ENCODE measurements at regions not wholly inside any gene's neighbourhood (a gene's known extent, or its start where the extent isn't known, plus 50 kb on each side); places are given as distances from the start of the nearest gene placed in this dataset.

DNA sequence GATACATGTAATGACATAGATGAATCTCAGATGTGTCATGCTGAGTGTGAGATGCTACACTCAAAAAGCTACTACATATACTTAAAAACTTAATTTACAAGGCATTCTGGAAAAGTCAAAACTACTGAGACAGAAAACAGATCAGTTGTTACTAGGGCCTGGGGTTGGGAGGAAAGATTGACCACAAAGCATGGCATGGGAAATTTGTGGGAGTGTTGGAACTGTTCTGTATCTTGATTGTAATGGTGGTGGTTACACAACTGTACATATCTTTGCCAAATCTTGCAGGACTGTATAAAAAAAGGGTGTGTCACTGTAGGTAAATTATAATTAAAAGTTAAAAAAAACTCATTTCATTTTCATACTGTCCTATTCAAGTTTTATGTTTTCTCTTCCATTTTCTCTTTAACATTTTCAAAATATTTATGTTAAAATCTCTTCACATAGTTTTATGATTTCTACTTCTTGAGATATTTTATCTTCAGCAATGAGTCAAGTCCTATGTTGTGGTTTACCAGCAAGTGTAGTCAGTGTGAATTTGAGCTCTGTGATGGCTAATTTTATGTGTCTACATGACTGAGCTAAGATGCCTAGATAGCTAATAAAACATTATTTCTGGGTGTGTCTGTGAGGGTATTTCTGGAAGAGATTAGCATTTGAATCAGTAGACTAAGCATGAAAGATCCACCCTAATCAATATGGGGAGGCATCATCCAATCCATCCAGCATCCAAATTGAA, 58.6 kb upstream of the VRK2 start:
- no peak for DNase-seq (ENCODE audit: low read depth in 4 of 4, low spot score in 1 of 4)

DNA sequence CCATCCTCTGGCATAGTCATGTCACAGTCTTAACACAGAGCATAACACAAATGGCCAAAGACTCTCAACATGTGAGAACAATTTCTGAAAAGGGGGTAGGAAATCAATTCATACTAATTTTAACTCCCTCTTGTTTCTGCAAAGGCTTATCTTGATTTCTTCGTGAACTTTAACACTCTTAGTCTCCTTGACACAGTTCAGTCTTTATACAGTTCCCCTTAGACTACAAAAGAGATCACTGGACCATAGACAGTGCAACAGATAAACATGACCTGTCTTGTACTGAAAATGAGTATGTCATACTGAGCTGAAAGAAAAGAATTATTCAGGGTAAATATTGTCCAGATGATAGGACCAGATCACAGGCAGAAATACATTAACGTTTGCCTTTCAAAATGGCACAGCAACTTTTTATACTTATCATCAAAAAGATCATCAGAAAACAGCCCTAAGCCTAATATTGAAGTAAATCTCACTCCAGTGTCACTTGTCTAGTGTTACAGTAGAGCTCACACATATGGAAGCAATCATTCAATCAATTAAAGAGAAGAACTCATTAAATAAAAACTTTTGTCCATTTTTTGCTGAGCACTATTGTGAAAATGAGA, 56.4 kb upstream of the VRK2 start:
- no peak for DNase-seq (ENCODE audit: low read depth in 4 of 4, low spot score in 1 of 4)

Data from stimulated activated CD4-positive, alpha-beta T cell treated with anti-CD3 and anti-CD28 coated beads, Interleukin-1b, Interleukin-23, amount 100 ng/mL, for 24 hours (primary cell).